Esophagus squamous epithelium (tissue), 5 donors: ENCODE measurements at regions not wholly inside any gene's neighbourhood (a gene's known extent, or its start where the extent isn't known, plus 50 kb on each side); places are given as distances from the start of the nearest gene placed in this dataset.
"Not testable (repeated sequence)": the region's sequence is repeated elsewhere in the genome, so short reads cannot be mapped to it uniquely, and the experiment has no call there.

Experiments used
- DNase-seq: peaks from one replicate; lab custom pipeline; 2025; lab: John Stamatoyannopoulos, UW
- H3K27ac ChIP-seq, 4 donors: fragments of 200-600 bp; sonication (generic); one replicate each; pipeline ENCODE4 v1.5.1; 2016 to 2019; ENCODE audit warnings: mild to moderate bottlenecking in 1 of 4
- H3K27me3 ChIP-seq, 4 donors: fragments of 200-600 bp; sonication (generic); 1 replicate in 3 of 4; 2 replicates in 1 of 4; pipeline versions ENCODE4 v1.5.1 to v1.6.0; 2017 to 2021; ENCODE audit warnings: antibody characterized with exemption in 1 of 4
- H3K36me3 ChIP-seq, 3 donors: fragments of 200-600 bp; sonication (generic); one replicate each; pipeline ENCODE4 v1.5.1; 2016 to 2019
- H3K4me1 ChIP-seq, 3 donors: fragments of 200-600 bp; sonication (generic); one replicate each; pipeline ENCODE4 v1.5.1; 2017 to 2019
- H3K4me3 ChIP-seq, 4 donors: fragments of 200-600 bp; sonication (generic); 1 replicate in 3 of 4; 2 replicates in 1 of 4; pipeline ENCODE4 v1.5.1; 2016 to 2019; ENCODE audit warnings: mild to moderate bottlenecking in 2 of 4, moderate library complexity in 1 of 4
- H3K9me3 ChIP-seq, 3 donors: fragments of 200-600 bp; sonication (generic); one replicate each; pipeline ENCODE4 v1.5.1; 2016 to 2019
- POLR2A ChIP-seq, 4 donors: fragments of 450-650 bp; IDR thresholded peaks; one replicate each; pipeline ENCODE4 v1.6.1; 2017; ENCODE audit warnings: antibody characterized with exemption in 4 of 4, mild to moderate bottlenecking in 4 of 4, moderate library complexity in 3 of 4
- WGBS, 2 donors: methylation state at CpG; one replicate each; pipeline ENCODE4 v1.1.5; 2018; 5-methylcytosine and 5-hydroxymethylcytosine counted together
- intact Hi-C: fragments of 100-400 bp; cut with DNase I; formaldehyde crosslinking; loops from one replicate; pipeline ENCODE4 v1.15.0; 2022
- TF ChIP-seq, protein P1 (sequence below), 6 experiments: fragments of 450-650 bp in 4 of 6; fragments of 200-600 bp in 2 of 6; sonication (generic) in 2 of 6; IDR thresholded peaks; one replicate each; pipeline ENCODE4 v1.5.1; 2016 to 2019; ENCODE audit warnings: antibody characterized with exemption in 6 of 6, mild to moderate bottlenecking in 4 of 6, moderate library complexity in 4 of 6
- donor health status: DM: yes; HTN: yes; CAD: no.

DNA sequence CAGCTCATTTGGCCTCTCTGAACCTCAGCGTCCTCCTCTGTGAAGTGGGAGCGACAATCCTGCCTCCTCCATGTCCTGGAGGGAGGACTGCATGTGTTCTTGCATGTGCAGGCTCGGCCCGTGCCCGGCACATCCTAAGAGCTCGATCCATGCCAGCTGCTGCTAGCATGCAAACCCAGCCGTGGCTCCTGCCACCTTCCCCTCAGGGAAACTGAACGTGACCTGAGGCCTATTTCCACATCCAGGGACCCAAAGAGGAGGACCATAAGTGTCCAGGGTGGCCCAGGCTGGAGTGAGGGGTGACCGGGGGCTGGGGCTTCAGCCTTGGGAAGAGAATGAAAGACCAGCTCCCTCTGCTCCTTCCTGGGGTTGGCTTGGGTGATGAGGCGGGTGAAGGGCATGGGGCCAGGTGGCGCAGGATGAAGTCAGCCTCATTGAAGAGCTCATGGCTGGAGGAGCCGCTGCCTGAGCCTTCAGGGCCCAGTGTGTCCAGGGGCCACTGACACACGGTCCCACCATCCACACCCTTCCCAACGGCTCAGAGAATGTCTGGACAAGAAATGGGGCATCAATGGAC is 115.7 kb upstream of the AKAP13 start:
- H3K27ac ChIP-seq, H3K9me3 ChIP-seq, H3K4me3 ChIP-seq, H3K27me3 ChIP-seq, intact Hi-C loops, H3K4me1 ChIP-seq, H3K36me3 ChIP-seq, DNase-seq: not testable (repeated sequence)
- WGBS, 2 donors: 19% methylated on average over 3 of the region's 14 CpGs; no CpG with 5 or more reads in 1 of the 2 donors

DNA sequence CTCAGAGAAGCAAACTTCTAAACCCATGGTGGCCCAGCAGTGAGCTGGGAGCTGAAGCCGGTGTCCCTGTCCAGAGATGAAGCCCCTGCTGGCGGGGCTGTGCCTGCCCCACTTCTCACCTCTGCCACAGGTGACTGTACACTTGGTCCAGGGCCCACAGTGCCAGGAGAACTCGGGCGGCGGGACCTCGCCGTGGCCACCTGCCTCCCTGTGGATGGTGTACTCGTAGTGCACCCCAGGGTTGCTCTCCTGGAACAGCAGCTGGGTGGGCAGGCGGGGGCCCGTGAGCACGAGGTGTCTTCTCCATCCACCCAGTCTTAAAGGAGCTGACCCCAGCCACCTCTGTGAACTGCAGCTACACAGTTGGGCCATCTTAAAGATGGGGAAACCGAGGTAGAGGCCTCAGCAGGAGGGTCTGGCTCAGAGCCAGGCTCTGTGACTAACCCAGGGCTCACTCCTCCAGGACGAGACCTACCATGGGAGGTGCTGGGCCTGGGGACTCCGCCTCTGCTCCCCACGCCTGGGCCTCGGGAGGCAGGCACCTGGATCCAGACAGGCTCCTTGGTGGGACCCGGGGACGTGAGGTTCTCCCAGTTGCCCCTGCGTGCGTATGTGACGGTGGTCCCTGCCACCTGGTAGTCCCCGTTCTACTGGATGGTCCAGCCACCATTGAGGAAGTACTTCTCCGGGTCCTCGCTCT is 113.1 kb upstream of the AKAP13 start:
- no CpG with 5 or more reads among the region's 24 CpGs for WGBS, 2 donors

DNA sequence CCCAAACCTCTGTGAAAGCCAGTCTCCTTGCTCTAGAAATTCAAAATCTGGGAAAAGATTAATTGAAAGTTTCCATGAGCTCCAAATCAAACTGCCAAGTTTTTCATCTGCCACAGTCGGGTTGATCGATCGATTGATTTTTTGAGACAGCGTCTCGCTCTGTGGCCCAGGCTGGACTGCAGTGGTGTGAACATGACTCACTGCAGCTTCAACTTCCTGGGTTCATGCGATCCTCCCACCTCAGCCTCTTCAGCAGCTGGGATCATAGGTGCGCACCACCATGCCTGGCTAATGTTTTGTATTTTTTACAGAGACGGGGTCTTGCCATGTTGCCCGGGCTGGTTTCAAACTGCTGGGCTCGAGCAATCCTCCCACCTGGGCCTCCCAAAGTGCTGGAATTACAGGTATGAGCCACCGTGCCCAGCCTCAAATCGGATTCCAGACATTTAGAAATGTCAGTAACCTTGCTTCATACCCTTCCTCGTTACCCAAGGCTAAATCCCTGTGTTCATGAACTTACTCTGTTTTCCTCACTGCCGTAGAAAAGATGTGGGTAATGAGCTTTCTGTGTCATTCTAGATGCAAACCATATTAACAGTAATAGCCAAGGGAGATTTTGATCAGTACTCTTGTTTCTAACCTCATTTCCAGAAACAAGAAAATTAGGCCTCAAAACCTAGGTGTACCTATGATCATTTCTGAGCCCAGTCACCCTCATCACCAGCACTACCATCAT is 105.9 kb upstream of the AKAP13 start:
- no peak for DNase-seq
- WGBS, 2 donors: 86 to 92% methylated on average over 9 to 13 of the region's 14 CpGs
- Histone ChIP-seq H3K36me3 (no peaks in the 10 kb centered on the region), H3K27ac (no peak overlapping the region), H3K9me3 (no peaks in the 10 kb centered on the region), H3K27me3 (no peaks in the 10 kb centered on the region), H3K4me1 (peaks cover 0 to 9% (median 0%) of the 10 kb centered on the region in 3 donors), H3K4me3 (no peak overlapping the region)
- TF ChIP-seq, protein P1, sequence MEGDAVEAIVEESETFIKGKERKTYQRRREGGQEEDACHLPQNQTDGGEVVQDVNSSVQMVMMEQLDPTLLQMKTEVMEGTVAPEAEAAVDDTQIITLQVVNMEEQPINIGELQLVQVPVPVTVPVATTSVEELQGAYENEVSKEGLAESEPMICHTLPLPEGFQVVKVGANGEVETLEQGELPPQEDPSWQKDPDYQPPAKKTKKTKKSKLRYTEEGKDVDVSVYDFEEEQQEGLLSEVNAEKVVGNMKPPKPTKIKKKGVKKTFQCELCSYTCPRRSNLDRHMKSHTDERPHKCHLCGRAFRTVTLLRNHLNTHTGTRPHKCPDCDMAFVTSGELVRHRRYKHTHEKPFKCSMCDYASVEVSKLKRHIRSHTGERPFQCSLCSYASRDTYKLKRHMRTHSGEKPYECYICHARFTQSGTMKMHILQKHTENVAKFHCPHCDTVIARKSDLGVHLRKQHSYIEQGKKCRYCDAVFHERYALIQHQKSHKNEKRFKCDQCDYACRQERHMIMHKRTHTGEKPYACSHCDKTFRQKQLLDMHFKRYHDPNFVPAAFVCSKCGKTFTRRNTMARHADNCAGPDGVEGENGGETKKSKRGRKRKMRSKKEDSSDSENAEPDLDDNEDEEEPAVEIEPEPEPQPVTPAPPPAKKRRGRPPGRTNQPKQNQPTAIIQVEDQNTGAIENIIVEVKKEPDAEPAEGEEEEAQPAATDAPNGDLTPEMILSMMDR (IDR thresholded peaks at IDR 0.05): no peak
- no peak for TF ChIP-seq POLR2A (IDR thresholded peaks at IDR 0.05)
- intact Hi-C loops: no loop called here

More for the DNA sequence above, 113.1 kb upstream of the AKAP13 start:
- H3K27me3 ChIP-seq, H3K4me1 ChIP-seq, H3K9me3 ChIP-seq, H3K36me3 ChIP-seq, H3K27ac ChIP-seq, H3K4me3 ChIP-seq, DNase-seq, intact Hi-C loops: not testable (repeated sequence)

DNA sequence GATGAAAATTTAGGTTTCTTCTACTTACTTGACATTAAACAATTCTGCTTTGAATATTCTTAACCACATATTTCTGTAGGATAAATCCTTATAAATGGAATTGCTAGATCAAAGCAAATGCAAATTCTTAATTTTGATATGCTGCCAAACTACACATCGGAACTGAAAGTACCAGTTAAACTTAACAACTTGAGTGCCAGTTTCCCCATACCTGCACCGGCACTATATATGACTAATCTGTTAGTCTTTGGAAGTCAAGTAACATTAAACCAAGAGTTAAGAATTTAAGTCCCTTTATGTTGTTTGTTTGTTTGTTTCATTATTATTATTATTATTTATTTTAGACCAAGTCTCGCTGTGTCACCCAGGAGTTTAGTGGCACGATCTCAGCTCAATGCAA is 103.9 kb upstream of the AKAP13 start:
- no peak for DNase-seq
- 51 to 54% methylated on average over 4 of the region's 4 CpGs for WGBS, 2 donors
- Histone ChIP-seq H3K27ac (no peak overlapping the region), H3K27me3 (no peaks in the 10 kb centered on the region), H3K9me3 (no peaks in the 10 kb centered on the region), H3K4me3 (no peak overlapping the region), H3K4me1 (peaks cover 0 to 9% (median 0%) of the 10 kb centered on the region in 3 donors), H3K36me3 (no peaks in the 10 kb centered on the region)
- TF ChIP-seq, protein P1 (IDR thresholded peaks at IDR 0.05): no peak
- no peak for TF ChIP-seq POLR2A (IDR thresholded peaks at IDR 0.05)
- intact Hi-C loops: no loop called here

- Histone ChIP-seq H3K36me3 (no peaks in the 10 kb centered on the region), H3K9me3 (no peaks in the 10 kb centered on the region), H3K4me1 (peaks cover 0 to 9% (median 0%) of the 10 kb centered on the region in 3 donors), H3K27me3 (no peaks in the 10 kb centered on the region), H3K4me3 (no peak overlapping the region), H3K27ac (no peak overlapping the region)
- DNase-seq: no peak
- 46 to 64% methylated on average over 5 to 8 of the region's 8 CpGs for WGBS, 2 donors
- TF ChIP-seq, protein P1 (IDR thresholded peaks at IDR 0.05): no peak
- TF ChIP-seq POLR2A (IDR thresholded peaks at IDR 0.05): no peak
- intact Hi-C loops: no loop called here
Observed at GRCh38 chr15:85276921-85277320, 103.5 kb upstream of the AKAP13 start.

- Histone ChIP-seq H3K27me3 (no peaks in the 10 kb centered on the region), H3K4me3 (no peak overlapping the region), H3K9me3 (no peaks in the 10 kb centered on the region), H3K4me1 (peaks cover 0 to 9% (median 0%) of the 10 kb centered on the region in 3 donors), H3K27ac (no peak overlapping the region), H3K36me3 (no peaks in the 10 kb centered on the region)
- 72 to 81% methylated on average over 2 of the region's 3 CpGs for WGBS, 2 donors
- intact Hi-C loops: no loop called here
- TF ChIP-seq, protein P1 (IDR thresholded peaks at IDR 0.05): no peak
- TF ChIP-seq POLR2A (IDR thresholded peaks at IDR 0.05): no peak
- no peak for DNase-seq
Observed at GRCh38 chr15:85277847-85278370, 102.5 kb upstream of the AKAP13 start.
